ENCODE measurements at regions not wholly inside any gene's neighbourhood (a gene's known extent, or its start where the extent isn't known, plus 50 kb on each side); places are given as distances from the start of the nearest gene placed in this dataset.
"Not testable (repeated sequence)": the region's sequence is repeated elsewhere in the genome, so short reads cannot be mapped to it uniquely, and the experiment has no call there.

DNA sequence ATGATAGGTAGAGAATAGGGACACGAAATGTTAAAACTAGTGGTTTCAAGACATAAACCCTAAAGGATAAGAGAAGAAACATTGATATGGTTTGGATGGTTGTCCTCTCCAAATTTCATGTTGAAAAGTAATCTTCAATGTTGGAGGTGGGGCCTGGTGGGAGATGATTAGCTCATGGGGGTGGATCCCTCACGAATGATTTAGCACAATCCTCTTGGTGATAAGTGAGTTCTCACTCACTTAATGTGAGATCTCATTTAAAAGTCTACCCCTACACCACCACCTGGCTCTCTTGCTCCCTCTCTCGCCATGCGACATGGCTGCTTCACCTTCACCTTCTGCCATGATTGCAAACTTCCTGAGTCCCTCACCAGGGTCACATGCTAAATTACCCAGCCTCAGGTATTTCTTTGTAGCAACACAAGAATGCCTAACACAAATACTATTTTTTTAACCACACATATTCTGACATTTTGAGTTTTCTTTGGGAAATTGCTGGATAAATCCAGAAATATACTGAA lies 242.4 kb upstream of the PHF14 start:
- no peak for DNase-seq

DNA sequence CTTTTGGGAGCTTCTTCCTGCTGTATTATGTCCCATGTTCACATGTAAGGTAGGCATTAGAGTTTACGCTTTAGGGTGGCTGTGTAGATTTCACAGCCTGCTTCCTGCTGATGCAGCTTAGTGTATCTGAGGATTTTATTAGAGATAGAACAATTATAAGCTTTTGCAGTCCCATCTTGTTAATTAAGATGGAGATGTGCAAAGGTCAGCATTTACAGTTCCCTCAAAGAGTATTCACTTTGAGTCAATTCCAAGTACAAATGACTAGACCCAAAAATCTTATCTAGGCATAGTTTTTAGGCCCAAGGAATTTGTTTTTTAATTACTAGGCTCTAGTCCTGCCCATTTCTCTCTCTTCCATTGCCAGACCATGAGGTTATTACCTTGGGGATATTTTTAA lies 239.9 kb upstream of the PHF14 start:
- no peak for DNase-seq

DNA sequence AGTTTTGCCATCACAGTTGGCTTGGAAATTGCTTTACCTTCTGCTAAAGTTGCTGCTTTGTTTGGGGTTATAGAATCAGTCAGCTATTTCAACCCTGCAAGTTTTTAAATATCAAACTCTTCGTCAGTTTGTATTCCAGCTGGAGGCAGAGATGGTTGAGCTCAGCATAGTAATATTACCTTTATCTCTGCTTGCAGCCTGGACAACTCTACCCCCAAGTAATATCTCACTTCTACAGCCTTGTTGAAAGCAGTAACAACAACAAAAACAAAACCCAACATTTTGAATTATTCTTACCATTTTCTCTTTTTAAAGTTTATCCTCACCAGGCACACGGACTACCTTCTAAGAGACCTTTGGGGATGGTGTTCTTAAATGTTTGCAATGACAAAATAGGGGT lies 239.1 kb upstream of the PHF14 start:
- DNase-seq = no peak

DNA sequence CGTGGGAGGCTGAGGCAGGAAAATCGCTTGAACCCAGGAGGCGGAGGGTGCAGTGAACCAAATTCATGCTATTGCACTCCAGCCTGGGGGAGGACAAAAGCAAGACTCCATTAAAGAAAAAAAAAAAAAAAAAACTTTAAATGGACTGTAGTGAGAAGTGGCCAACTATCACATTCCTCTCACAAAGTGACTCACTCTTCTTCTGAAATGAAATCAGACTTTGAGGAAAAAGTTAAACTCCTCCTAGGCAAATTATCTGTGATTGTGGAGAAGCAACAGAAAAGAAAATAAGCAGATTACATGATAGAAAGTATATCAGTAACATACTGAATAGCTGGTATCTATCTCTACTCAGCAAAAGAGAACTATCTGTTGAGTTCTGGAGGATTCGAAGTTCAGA lies 234.3 kb upstream of the PHF14 start:
- no peak for DNase-seq

DNA sequence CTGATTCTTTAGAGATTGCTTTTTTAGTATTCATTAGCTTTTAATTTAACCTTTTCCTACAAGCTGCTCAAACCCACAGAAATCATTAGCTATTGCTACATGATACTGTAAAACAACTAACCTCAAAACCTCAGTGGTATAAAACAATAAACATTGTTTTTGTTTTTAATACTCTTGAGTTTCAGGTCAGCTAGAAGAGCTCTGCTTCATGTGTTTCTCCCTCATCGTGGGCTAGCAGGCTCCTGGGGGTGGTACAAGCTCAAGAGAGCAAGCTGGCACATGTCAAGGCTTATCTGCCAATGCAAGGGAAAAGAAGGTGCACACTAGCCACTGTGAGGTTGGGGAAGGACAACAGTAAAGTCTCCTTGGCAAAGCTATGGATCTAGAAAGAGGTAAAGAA lies 232.9 kb upstream of the PHF14 start:
- no peak for DNase-seq

DNA sequence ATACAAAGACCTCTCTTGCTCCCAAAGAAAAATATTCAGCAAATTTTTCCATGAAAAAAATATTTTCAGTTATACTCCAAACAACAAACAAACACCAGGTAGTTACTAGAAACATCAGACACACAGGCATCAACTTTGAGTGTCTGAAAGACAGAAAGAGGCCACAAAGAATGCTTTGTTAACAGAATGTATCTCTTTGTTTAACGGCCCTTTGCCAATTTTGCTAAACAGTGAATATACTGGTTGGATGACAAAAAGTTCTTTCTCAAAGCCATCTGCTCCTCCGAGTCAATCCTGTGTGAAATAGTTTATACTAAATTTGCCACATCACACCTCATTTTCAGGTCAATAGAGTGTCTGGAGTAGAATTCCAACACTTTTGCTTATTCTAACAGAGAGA lies 216.7 kb upstream of the PHF14 start:
- no peak for DNase-seq

DNA sequence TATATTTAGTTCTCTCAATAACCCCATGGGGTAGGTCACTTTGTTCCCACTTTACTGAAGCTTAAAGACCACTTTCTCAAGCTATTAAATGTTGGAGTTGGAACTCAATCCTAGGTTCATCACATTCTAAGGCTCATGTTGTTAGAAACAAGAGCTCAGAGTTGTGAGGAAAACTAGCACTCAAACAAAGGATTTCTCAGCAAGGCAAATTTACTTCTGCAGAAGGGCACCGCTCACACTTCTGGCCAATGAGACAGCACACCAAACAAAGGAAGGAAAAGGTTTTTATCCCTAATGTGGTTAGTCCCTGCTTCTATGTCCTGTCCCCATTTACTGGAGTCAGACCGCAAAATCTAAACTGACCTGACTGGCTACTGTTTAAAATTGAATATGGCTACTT lies 214.6 kb upstream of the PHF14 start:
- DNase-seq = no peak

DNA sequence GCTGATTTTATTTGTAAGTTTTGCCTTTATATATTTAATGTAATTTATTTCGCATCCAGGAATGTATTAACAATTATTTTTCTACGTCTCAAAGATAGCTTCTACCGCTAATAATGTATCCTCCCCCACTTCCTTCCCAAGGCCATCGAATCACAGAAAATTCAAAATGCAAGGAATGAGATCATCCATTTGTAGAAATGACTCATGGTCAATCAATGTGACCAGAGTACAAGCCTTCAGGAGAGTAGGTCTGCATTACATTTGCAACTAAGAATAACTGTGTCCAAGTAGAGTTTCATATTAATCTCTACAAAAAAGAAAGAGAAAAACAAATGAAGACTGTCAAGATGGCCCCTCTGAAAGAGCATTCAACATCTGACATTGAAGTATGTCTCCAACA lies 205.9 kb upstream of the PHF14 start:
- DNase-seq = no peak

DNA sequence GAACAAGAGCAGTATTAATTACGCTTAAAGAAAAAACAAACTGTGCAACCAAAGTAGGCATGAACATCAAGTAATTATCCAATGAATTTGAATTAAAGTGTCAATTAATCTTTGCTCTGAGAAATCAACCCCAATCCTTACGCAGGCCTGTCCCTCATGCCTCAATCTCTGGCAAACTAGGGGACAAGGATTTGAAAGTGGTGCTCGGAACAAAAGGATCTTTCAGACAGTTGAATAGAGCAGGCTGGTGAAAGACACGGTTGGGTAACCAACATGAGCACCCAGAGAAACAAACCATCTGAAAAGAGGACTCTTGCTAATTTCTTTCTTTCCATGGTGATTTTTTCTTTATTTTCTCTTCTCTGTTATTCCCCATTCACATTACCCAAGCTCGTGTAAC lies 203.5 kb upstream of the PHF14 start:
- DNase-seq = no peak

DNA sequence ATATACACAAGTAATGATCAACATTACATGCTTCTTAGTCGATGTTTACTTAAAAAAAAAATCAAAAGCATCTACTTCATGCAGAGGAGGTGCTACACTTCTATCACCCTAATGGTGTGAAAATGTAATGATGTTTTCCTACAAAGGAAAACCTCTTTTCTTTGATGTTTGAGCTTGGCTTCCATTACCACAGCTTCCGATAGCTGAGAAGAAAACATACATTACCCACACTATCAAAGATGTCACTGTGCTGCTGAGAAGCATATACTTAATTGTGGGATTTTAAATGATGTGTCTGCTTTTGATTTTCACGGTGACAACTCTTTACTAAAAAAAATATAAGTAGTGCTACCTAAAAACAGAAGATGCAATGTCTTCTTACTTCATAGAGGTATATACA lies 200.2 kb upstream of the PHF14 start:
- DNase-seq = no peak

DNA sequence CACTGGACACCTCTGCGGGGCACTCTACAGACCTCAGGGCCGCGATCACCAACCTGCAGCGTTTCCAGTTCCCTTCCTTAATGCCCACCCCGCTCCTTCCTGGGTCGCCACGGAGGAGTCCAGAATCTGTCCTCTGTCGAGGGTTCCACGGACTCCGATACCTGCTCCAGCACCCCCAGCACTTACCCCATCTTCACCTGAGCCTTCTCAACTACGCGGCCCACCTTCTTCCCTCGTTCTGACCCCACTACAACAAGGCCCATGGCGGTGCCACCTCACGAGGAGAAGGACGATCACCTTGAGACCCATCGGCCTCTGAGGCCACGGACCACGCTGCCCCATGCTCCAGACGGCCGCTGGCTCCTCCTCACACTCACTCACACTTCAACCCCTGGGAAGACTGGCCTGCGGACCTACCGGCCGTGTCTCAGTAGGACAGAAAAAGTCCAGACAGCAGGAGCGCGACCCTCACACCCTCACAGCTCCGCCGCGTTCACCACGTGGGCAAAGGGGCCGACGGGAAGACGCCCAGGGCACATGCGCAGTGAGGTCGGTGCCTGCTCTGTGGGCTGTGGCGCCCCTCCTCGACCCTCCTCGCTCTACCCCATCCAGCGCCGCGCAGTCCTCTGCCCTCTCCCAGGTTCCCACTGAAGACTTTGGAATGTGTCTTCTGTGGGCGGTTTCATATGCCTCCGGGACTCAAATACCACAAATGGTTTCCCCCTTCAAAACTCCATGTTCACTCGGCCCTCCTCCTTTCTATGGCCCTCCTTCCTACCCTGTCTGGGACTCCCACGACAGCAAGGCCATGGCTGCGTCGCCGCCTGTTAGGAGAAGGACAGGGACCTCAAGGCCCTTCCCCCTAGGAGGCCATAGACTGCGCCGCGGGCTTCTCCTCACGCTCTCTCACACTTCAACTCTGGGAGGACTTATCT lies 193.9 kb upstream of the PHF14 start:
- no peak for DNase-seq

DNA sequence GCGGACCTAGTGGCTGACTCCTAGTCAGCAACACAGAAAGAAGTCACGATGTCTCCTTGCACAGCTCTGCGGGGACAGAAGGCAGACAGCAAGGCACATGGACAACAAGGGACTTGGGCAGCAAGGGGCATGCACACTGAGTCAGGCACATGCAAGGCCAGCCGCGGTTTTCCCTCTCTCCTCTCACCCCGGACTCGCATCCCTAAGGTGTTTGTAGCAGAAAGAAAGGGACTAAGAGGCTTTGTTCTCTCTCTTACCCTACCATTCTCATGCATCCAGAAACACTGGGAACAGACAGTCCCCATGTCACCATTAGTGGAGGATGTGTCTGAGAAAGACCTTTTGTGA lies 193.3 kb upstream of the PHF14 start:
- DNase-seq = no peak

DNA sequence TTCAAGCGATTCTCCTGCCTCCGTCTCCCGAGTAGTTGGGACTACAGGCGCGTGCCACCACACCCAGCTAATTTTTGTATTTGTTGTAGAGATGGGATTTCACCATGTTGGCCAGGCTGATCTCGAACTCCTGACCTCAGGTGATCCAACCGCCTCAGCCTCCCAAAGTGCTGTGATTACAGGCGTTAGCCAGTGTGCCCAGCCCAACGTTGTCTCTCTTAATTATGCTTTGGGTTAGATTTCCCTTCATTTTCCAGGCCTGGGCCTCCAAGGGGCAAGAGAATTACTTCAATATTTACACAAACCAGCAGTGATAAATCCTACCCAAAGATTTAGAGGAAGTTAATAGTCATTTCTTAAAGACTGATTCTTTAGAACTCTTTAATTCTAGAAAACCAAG lies 186.7 kb upstream of the PHF14 start:
- DNase-seq = not testable (repeated sequence)

DNA sequence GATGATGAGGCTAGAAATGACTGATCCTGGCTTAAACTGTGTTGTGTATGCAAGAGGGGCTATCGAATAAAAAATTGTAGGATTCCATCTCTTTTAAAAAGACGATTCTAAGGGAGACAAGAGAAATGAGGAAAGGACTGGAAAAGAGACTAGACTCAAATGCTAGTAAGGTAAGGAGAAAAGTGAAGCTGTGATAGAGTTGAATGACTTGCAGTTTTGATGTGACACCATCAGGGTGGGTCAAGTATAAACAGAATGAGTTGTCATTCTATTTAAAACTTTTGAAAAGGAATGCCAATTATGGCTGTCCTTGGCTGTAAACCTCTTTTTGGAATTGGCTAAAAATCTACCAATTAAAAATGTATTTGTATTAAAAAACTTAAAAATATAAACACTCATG lies 184.5 kb upstream of the PHF14 start:
- DNase-seq = no peak

DNA sequence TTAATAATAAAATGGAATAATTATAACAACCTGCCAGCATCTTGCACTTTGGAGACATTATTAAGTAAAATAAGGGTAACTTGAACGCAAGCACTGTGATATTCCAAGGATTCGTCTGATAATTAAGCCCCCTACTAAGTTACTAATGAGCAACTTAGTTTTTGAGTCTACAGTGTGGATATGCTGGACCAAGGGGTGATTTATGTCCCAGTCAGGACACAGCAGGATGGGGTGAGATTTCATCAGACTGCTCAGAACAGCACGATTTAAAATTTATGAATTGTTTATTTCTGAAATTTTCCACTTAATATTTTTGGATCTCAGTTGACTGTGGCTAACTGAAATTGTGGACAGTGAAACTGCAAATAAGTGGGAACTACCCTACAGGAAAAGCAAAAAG lies 182.8 kb upstream of the PHF14 start:
- DNase-seq = no peak

DNA sequence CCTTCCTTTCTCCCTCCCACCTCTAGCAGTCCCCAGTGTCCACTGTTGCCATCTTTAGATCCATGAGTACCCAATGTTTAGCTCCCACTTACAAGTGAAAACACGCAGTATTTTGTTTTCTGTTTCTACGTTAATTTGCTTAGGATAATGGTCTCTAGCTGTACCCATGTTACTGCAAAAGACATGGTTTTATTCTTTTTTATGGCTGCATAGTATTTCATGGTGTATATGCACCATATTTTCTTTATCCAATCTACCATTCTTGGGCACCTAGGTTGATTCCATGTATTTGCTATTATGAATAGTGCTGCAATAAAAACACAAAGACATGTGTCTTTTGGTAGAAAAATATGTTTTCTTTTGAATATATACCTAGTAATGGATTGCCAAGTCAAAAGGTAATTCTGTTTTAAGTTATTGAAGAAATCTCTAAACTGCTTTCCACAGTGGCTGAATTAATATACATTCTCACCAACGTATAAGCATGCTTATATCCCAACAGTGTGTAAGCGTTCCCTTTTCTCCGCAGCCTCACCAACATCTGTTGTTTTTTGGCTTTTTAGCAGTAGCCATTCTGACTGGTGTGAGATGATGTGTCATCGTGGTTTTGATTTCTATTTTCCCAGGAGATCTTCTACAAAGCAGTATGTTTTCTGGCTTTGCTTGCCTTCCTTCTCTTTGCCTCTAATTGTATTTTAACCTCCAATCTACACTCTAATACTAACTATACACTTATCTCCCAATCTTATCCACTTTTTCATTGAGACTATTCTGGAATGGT lies 179.5 kb upstream of the PHF14 start:
- DNase-seq = no peak

DNA sequence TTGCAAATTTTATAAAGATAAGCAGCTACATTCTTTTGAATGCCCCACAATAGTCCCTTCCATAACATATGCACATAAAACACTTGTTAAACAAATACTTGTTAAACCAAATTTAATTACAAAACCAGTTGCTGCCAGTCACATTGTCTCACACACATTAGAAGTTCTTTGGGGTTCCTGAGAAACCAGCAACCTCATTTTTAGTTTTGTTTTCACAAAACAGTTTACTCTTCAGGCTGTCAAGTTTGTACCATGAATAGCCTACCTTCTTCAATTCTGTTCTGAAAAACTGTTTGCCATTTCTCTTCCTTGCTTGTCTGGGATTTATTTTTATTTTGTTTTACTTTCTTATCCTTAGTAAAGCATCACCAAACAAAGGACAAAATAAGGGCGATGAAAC lies 176.5 kb upstream of the PHF14 start:
- no peak for DNase-seq

DNA sequence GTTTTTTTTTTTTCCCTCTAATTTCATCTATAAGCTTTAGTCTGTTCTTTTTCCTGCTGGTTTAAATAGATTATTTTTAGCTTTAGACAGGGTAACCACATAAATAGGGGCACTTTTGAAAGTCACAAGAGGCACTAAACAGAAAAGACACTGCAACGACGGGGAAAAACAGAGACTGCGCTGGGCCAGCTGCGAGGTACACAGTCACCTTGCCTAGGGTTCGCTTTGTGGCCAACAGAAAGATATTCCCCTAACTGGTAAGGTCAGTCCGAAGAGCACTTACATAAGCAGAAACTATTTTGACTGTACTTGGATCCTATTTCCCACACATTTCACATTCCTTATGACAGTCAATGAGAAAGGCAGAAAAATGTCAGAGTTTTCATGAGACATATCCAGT lies 175.6 kb upstream of the PHF14 start:
- no peak for DNase-seq

DNA sequence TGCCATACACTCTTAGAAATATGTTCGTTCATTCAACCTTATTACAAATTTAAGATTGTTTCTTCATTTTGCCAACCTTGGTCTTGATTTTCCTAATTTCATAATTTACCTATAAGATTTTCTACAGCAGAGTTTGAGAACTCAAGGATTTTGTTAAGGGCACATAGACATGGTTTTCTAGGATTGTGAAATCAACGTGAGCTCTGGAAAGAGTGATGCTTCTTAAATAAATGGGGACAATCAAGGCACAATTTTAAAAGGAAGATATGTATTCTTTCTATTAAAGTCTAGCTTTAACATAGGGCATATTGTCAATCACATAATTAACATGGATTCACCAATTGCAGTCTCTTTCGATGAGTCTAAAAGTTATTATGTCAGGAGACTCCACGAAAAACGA lies 174.2 kb upstream of the PHF14 start:
- DNase-seq = no peak

DNA sequence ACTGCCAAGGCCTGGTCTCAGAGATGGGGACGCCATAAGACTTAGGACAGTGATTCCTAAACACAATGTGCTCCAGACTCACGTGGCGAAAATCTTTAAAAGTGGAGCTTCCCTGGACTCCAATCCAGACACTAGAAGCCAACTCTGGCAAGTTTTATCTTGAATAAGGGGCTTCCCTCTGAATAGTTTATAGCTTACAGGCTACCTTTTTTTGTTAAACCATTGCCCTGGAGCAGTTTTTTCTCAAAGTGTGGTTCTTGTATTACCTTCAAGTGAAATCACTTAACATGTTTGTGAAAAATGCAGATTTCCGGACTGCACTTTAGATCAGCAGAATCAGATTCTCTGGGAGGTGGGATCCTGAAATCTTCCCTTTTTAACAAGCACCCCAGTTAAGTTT lies 171.7 kb upstream of the PHF14 start:
- no peak for DNase-seq

DNA sequence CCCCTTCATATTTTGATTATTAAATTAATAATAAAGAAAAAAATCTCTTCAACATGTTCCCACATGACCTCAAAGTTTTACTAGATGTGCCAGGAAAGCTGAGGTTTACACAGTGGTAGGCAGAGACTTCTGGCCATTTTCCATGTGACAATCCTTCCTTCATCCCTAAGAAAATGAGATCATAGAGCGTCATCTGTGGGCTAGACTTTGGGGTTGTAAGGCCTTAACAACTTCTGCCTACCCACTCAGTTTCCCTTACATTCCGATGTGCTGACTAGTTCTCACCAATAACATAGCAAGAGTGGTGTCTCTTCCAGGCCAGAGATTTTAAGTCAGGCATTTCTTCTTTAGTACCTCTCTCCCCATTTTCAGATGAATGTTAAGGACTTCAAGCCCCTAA lies 171.1 kb upstream of the PHF14 start:
- DNase-seq = no peak

DNA sequence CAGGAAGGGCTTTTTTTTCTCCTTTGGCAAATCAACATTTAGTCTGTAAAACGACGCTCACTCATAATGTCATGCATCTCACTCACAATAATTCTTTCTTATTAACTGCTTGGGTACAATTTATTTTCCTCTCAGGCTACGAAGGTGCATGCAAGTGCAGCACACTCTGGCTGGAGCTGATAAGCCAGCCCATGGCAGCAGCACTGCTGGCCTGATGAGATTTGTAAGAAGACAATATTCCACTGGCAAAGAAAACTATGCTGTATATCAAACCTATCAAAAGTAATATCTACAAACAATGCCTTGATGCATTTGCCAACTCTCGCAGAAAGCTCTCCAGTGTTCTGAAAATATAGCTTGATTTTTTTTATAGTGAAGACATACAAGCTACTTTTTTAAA lies 170.0 kb upstream of the PHF14 start:
- no peak for DNase-seq

DNA sequence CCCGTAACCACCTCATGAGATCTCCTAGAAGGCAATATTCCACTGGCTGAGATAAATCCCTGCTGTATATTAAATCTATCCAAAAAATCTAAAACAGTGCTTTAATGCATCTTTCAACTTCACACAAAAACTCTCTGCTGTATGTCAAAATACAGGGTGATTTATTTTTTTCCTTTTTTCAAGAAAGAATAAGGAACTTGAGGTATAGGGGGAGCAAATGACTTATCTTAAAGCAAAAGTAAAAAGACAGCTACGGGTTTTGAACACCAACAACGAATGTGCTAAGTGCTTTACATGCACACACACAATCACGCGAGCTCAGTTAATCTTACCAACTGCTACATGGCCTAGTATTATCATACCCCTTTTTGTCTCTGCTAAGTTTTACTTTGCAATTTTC lies 168.9 kb upstream of the PHF14 start:
- no peak for DNase-seq

DNA sequence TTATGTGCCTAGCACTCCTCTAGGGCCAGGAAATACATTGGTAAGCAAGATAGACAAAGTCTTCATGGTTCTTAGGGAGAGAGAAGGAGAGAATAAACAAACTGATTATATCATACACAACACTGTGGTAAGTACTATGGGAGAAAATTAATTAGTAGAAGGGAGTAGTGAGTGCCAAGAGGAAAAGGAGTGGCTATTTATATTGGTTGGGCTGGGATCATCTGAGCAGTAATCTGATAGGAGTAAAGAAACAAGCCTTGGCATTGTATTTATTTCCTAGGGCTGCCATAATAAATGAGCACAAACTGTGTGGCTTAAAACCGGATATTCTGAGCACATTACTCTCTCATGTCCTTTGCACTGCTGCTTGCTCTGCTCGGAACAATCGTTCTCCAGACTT lies 158.1 kb upstream of the PHF14 start:
- DNase-seq = no peak
